B cell (primary cell): ENCODE measurements at regions not wholly inside any gene's neighbourhood (a gene's known extent, or its start where the extent isn't known, plus 50 kb on each side); places are given as distances from the start of the nearest gene placed in this dataset.
"Not testable (repeated sequence)": the region's sequence is repeated elsewhere in the genome, so short reads cannot be mapped to it uniquely, and the experiment has no call there.

Experiments used
- ATAC-seq: fragments of 200-7000 bp; cut with Tn5 transposase; one replicate; pipeline ENCODE4 v1.10.0; 2021; ENCODE audit warnings: low read depth, mild to moderate bottlenecking, moderate number of reproducible peaks, moderate library complexity
- CTCF ChIA-PET: fragments of 350-600 bp; sonication (Branson Sonifier 250); formaldehyde crosslinking; loops from one replicate; lab custom pipeline; 2021; ENCODE audit warnings: antibody characterized with exemption, inconsistent platforms; lab: Charles Lee
- POLR2A ChIA-PET: fragments of 350-600 bp; sonication (Branson Sonifier 250); formaldehyde crosslinking; loops from one replicate; lab custom pipeline; 2021; ENCODE audit warnings: antibody characterized with exemption; lab: Charles Lee
- DNase-seq: peaks from one replicate; pipeline ENCODE4 v3.0.0; 2013
- H2AFZ ChIP-seq: 2 replicates; pipeline ENCODE4 v1.6.1; 2012; ENCODE audit warnings: mild to moderate bottlenecking, low read depth, low read length; ENCODE audit not compliant: insufficient read depth, poor library complexity, severe bottlenecking
- H3K27ac ChIP-seq, 2 donors: 1 replicate in 1 of 2; 2 replicates in 1 of 2; pipeline ENCODE4 v1.5.1; 2012 to 2013; ENCODE audit warnings: low read length in 2 of 2, mild to moderate bottlenecking in 2 of 2, moderate library complexity in 1 of 2
- H3K27me3 ChIP-seq, 4 experiments: fragments of 200-600 bp in 1 of 4; sonication (generic) in 1 of 4; replicated peaks in 1 of 4; 1 replicate in 2 of 4; 2 replicates in 2 of 4; pipeline versions ENCODE4 v1.6.1 to v1.7.0; 2013 to 2016; ENCODE audit warnings: low read length in 3 of 4, mild to moderate bottlenecking in 2 of 4, mixed read lengths in 1 of 4, moderate library complexity in 1 of 4; ENCODE audit not compliant: insufficient read depth in 4 of 4, control insufficient read depth in 3 of 4; ENCODE audit errors: control extremely low read depth in 1 of 4
- H3K36me3 ChIP-seq, 2 experiments: replicated peaks in 1 of 2; 1 replicate in 1 of 2; 2 replicates in 1 of 2; pipeline versions ENCODE4 v1.6.1 to v1.7.1; 2013; ENCODE audit warnings: low read length in 1 of 2; ENCODE audit not compliant: insufficient read depth in 2 of 2, control insufficient read depth in 1 of 2; ENCODE audit errors: control extremely low read depth in 1 of 2, extremely low read depth in 1 of 2
- H3K4me1 ChIP-seq, 2 donors: fragments of 200-600 bp in 1 of 2; sonication (generic) in 1 of 2; 1 replicate in 1 of 2; 2 replicates in 1 of 2; pipeline versions ENCODE4 v1.5.1 to v1.6.1; 2013 to 2017; ENCODE audit warnings: low read length in 2 of 2; ENCODE audit not compliant: control insufficient read depth in 2 of 2, insufficient read depth in 2 of 2
- H3K4me2 ChIP-seq: replicated peaks from 2 replicates; pipeline ENCODE3; 2012; ENCODE audit warnings: mild to moderate bottlenecking, low read depth, low read length; ENCODE audit not compliant: poor library complexity, severe bottlenecking
- H3K4me3 ChIP-seq, 5 experiments: fragments of 200-600 bp in 1 of 5; sonication (generic) in 1 of 5; 1 replicate in 3 of 5; 2 replicates in 2 of 5; pipeline versions ENCODE4 v1.5.1 to v1.7.0; 2011 to 2016; ENCODE audit warnings: low read length in 4 of 5, mild to moderate bottlenecking in 4 of 5, low read depth in 2 of 5, control low read depth in 1 of 5, moderate library complexity in 1 of 5; ENCODE audit not compliant: insufficient read depth in 1 of 5; ENCODE audit errors: control extremely low read depth in 1 of 5, extremely low read depth in 1 of 5
- H3K79me2 ChIP-seq: fragments of 200-600 bp; sonication (generic); one replicate; pipeline ENCODE4 v1.6.0; 2016; ENCODE audit warnings: low read length; ENCODE audit not compliant: control insufficient read depth, insufficient read depth
- H3K9ac ChIP-seq: fragments of 200-600 bp; sonication (generic); 2 replicates; pipeline ENCODE4 v1.6.1; 2017; ENCODE audit warnings: mild to moderate bottlenecking, low read length, moderate library complexity
- H3K9me3 ChIP-seq, 3 donors: one replicate each; pipeline versions ENCODE4 v1.6.1 to v1.7.1; 2013; ENCODE audit warnings: low read length in 2 of 3; ENCODE audit not compliant: control insufficient read depth in 2 of 3, insufficient read depth in 1 of 3; ENCODE audit errors: control extremely low read depth in 1 of 3
- H4K20me1 ChIP-seq: 2 replicates; pipeline ENCODE4 v1.6.0; 2012; ENCODE audit warnings: mild to moderate bottlenecking, low read length; ENCODE audit not compliant: insufficient read depth, control insufficient read depth, poor library complexity, severe bottlenecking
- H3K27ac Mint-ChIP-seq: one replicate; pipeline ENCODE4 v1.8.0; 2021; ENCODE audit warnings: mixed read lengths
- H3K27me3 Mint-ChIP-seq: one replicate; pipeline ENCODE4 v1.8.0; 2021; ENCODE audit warnings: mixed read lengths
- H3K4me1 Mint-ChIP-seq: one replicate; pipeline ENCODE4 v1.8.0; 2021; ENCODE audit warnings: mixed read lengths
- H3K4me3 Mint-ChIP-seq: one replicate; pipeline ENCODE4 v1.8.0; 2021; ENCODE audit warnings: mixed read lengths
- H3K9me3 Mint-ChIP-seq: one replicate; pipeline ENCODE4 v1.8.0; 2022; ENCODE audit warnings: mixed read lengths; ENCODE audit not compliant: insufficient read depth
- CTCF ChIP-seq: fragments of 200-600 bp; IDR thresholded peaks from one replicate; pipeline ENCODE4 v1.8.0; 2022; ENCODE audit warnings: antibody characterized with exemption, mild to moderate bottlenecking
- EZH2 ChIP-seq: IDR thresholded peaks from 2 replicates; pipeline ENCODE4 v1.6.1; 2012; ENCODE audit warnings: borderline replicate concordance, low read depth, mild to moderate bottlenecking, moderate library complexity, low read length; ENCODE audit not compliant: insufficient read depth, poor library complexity, severe bottlenecking
- WGBS: methylation state at CpG from one replicate; pipeline ENCODE4 v1.1.5; 2013; ENCODE audit warnings: missing lambda C conversion rate; ENCODE audit not compliant: insufficient coverage; 5-methylcytosine and 5-hydroxymethylcytosine counted together
- intact Hi-C: fragments of 100-400 bp; cut with micrococcal nuclease; formaldehyde crosslinking; loops from one replicate; pipeline ENCODE4 v1.10.0; 2022

GRCh38 chr21:31795992-31796391 lies 64.1 kb upstream of the SCAF4 start:
- Mint-ChIP-seq H3K4me1 (no peaks in the 10 kb centered on the region), H3K27ac (no peak overlapping the region), H3K4me3 (no peak overlapping the region), H3K9me3 (no peaks in the 10 kb centered on the region), H3K27me3 (peaks cover 21% of the 10 kb centered on the region)
- ChIA-PET CTCF (interaction anchor here (0.6 to 1.4 kb wide), 3 partner anchors 10 to 74 kb away, joined by 3 to 4 read pairs (median 3); no protein-coding TSS in a partner anchor), POLR2A (no interaction called here)
- Histone ChIP-seq H3K4me3 (no peak overlapping the region), H3K9me3 (no peaks in the 10 kb centered on the region), H3K27ac (no peak overlapping the region), H3K79me2 (no peaks in the 10 kb centered on the region), H3K4me2 (no peak overlapping the region), H2AFZ (no peak overlapping the region), H4K20me1 (no peaks in the 10 kb centered on the region), H3K36me3 (no peaks in the 10 kb centered on the region), H3K4me1 (no peaks in the 10 kb centered on the region), H3K9ac (no peak overlapping the region), H3K27me3 (peaks cover 0 to 6% (median 0%) of the 10 kb centered on the region in 4 experiments)
- ATAC-seq (no peak), DNase-seq (no peak)
- WGBS, result 92% methylated on average over 2 of the region's 3 CpGs
- no peak for TF ChIP-seq EZH2
- no peak for TF ChIP-seq CTCF
- intact Hi-C loops, result no loop called here

DNA sequence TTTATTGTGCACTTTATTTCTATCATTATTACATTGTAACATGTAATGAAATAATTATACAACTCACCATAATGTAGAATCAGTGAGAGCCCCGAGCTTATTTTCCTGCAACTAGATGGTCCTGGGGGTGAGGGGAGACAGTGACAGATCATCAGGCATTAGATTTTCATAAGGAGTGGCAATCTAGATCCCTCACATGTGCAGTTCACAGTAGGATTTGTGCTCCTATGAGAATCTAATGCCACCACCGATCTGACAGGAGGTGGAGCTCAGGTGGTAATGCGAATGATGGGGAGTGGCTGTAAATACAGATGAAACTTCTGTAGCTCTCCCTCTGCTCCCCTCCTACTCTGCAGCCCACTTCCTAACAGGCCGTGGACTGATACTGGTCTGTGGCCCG lies 58.5 kb upstream of the SCAF4 start:
- CTCF ChIA-PET, result interaction anchor here (1.2 kb wide), 2 partner anchors 10 to 58 kb away, joined by 3 to 4 read pairs; partner anchors contain the start of gene SCAF4
- H3K9me3 ChIP-seq, H3K4me3 ChIP-seq, intact Hi-C loops, H3K27me3 Mint-ChIP-seq, H3K4me3 Mint-ChIP-seq, ATAC-seq, H2AFZ ChIP-seq, DNase-seq, H4K20me1 ChIP-seq, H3K36me3 ChIP-seq, H3K79me2 ChIP-seq, H3K9ac ChIP-seq, H3K27ac ChIP-seq, H3K9me3 Mint-ChIP-seq, H3K4me2 ChIP-seq, H3K27ac Mint-ChIP-seq, H3K27me3 ChIP-seq: not testable (repeated sequence)
- H3K4me1 ChIP-seq, result peaks cover 19 to 24% of the 10 kb centered on the region in 2 donors
- POLR2A ChIA-PET, result interaction anchor here (1.0 kb wide), 1 partner anchor 18 kb away, joined by 3 read pairs; no protein-coding TSS in a partner anchor
- H3K4me1 Mint-ChIP-seq, result peaks cover 29% of the 10 kb centered on the region
- 100% methylated on average over 1 of the region's 5 CpGs for WGBS
